GM19372 (cell line): ENCODE measurements at regions not wholly inside any gene's neighbourhood (a gene's known extent, or its start where the extent isn't known, plus 50 kb on each side); places are given as distances from the start of the nearest gene placed in this dataset.
"Not testable (repeated sequence)": the region's sequence is repeated elsewhere in the genome, so short reads cannot be mapped to it uniquely, and the experiment has no call there.

Experiments
- ATAC-seq: cut with Tn5 transposase; IDR thresholded peaks from one replicate; pipeline ENCODE4 v1.9.1; 2021; ENCODE audit warnings: mild to moderate bottlenecking, low read depth, moderate library complexity; ENCODE audit not compliant: unreplicated experiment

DNA sequence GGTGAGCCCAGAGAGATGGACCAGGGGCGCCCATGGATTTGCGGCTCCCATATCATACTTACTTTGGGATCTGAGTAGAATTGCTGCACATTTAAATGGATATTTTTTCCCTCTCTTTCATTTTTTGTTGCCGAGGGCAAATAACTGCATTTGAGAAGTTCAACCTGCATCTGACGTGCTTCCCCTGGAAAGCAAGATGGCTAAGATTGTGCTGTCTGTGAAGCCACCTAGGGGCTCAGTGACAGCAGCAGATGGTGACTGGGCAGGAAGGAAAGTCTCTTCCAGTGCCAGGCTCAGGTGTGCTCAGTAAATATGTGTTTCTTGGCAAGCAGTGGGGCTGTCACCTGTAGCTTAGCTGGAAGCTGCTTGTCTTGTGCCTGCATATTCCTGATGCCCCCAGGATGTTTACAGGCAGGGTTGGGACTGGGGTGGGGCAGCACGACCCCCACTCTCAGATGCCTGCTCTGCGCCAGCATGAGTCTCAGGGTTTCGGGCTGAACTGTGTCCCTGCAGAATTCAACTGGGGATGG is 59.8 kb upstream of the ETV3 start:
- ATAC-seq: no peak

DNA sequence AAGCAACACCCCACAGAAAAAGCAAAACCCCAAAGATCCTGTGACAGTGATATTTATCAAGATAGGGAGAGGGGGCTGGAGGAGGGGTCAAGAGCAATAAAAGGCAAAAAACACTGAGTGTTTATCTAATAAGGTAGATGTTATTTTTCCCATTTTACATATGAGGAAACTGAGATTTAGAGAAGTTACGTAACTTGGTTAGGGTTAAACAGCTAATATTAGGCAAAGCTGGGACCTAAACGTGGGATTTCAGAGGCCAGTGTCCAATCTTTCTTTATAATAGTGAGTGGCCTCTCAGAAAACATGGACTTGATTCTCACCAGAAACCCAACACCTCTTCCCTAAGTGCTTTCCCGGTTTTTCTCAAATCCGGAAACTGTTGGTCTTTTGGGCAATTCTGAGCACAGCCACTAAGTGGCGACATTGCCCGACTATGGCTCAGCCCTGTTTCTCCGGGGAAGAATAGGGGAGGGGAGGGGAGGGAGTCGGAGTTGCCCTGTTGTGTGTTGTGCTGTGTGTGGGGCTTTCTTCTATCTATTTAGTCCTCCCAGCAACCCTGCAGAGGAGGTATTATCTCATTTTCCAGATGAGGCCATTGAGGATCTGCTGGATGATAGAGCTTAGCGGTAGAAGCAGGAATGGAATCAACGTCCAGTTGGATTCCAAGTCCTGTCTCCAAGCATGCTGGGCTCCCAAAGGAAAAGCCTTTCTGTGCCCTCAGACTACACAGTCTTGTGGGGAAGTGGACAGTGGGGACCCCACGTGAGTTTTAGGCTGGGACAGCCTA is 58.7 kb upstream of the ETV3 start:
- not testable (repeated sequence) for ATAC-seq

DNA sequence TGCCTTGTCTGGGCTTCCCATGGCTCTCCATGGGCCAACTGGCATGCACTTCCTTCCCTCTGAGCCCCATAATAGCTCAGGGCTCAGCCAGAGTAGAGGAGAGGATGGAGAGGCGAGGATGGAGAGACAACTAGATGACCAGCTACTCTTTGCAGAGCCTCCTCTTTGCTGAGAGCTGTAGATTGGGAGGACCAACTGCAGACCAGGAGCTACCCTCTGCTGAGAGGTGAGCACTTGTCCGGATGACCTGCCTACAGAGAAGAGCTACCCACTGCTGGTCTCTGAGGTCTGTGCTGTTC is 58.0 kb upstream of the ETV3 start:
- ATAC-seq: no peak

DNA sequence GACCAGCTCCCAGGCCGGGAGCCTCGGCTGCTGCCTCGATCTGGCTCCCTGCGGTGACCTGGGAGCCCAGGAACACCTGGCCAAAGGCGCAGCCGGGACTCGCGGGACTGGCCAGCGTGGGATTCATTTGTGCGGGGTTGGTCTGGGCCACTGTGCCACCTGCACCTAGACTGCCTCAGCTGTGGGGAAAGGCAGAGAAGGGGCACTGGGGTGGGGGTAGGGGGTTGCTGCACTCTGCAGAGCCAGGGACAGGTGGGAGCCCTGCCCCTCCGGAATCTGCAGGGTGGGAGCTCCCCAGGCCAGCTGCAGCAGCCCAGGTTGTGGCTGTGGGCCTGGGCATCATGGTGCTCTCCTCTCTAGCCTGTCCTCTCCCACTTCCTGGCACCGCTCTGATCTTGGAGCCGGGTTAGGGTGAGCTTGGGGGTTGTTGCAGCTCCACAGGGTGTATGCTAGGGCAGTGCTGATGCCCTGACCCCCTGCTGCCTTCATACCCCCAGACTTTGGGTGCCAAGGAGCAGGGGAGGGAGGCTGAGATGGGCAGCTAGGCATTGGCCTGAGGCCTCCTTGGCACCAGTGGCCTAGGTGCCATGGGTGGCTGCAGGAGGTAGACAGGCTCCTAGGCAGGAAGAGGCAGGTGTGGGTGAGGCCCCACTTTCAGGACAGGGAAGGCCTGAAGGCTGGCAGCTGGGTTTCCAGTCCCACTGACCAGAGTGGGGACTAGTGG is 57.5 kb upstream of the ETV3 start:
- no peak for ATAC-seq

DNA sequence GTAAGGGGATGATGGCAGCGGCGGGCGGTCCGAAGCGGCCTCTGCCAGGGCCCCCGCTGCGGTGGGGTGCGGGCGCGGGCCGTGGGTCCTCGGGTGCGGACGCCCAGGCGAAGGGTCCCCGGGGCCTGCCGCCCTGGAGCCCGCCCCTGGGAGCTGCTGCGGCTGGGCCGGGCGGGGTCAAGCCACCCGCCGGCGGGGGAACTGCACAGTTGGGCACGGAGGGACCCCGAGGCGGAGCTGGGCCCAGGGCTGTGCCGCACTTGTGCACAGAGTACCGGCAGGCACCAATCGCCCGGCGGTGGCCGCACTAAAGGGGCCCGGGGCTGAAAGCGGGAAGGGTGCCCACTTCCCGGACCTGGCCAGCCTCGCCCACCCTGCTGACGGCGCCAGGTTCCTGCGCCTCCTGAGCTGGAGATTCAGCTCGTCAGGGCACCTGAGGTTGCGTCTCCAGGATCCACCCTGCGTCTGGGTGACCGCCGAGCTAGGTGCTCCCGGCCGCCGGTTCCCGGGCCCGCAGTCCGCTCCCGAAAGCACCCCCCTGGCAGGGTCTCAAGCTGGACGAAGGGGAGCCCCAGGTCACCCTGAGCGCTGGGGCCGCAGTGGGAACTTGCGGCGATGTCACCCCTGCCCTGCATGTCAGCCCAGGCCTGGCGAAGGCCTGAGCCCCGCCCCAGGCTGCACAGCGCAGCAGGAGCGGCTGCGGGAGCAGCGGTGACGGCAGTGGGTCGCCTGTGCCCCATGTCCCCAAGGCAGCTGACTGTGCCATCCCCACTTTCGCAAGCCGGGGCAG is 56.7 kb upstream of the ETV3 start:
- ATAC-seq: no peak

DNA sequence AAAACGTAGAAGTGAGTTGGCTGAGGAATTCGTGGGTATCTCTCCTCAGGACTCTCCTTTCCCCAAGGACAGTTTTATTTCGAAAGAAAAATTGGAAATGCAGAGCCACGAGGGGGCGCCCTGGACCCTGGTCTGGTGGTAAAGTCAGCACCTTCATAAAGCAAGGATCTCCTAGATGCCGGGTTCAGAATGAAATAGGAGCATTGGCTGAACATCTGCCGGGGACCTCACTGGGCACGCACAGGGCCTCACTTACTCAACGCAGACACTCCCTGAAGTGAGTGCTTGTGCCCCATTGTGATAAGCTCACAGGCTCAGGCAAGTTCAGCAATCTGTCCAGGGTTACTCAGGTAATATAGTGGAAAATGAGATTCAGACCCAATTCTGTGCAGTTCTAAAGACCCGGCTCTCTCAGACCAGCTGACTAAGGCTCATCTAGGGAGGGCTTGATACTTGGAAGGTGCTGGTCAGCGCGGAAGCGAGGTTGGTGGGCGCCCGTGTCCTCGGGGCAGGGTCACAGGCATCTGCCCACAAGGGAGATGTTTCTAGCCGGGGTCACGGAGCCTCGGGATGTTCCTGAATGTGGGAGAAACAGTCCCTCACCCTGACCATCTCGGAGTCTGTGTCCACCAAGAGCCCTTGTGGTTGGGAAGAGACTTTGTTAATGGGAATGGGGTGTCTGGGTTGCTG is 55.7 kb upstream of the ETV3 start:
- no peak for ATAC-seq

DNA sequence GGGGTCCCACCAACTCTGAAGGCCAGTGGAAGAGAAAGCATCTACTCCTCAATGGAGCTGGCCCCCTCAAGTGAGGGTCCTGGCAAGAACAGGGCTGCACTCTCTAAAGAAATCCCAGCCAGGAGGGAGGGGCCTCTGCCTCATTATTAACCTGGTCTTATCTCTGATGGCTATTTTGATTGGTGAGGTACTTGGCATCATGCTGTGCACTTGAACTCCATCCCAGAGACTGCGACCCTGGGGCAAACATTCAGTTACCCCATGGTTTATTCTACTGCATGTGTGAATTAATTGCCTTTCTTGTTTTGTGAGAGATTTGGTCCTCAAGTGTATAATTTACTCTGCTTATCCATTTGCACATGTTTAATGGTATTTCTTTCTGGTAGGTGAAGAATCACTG is 55.0 kb upstream of the ETV3 start:
- ATAC-seq: no peak

DNA sequence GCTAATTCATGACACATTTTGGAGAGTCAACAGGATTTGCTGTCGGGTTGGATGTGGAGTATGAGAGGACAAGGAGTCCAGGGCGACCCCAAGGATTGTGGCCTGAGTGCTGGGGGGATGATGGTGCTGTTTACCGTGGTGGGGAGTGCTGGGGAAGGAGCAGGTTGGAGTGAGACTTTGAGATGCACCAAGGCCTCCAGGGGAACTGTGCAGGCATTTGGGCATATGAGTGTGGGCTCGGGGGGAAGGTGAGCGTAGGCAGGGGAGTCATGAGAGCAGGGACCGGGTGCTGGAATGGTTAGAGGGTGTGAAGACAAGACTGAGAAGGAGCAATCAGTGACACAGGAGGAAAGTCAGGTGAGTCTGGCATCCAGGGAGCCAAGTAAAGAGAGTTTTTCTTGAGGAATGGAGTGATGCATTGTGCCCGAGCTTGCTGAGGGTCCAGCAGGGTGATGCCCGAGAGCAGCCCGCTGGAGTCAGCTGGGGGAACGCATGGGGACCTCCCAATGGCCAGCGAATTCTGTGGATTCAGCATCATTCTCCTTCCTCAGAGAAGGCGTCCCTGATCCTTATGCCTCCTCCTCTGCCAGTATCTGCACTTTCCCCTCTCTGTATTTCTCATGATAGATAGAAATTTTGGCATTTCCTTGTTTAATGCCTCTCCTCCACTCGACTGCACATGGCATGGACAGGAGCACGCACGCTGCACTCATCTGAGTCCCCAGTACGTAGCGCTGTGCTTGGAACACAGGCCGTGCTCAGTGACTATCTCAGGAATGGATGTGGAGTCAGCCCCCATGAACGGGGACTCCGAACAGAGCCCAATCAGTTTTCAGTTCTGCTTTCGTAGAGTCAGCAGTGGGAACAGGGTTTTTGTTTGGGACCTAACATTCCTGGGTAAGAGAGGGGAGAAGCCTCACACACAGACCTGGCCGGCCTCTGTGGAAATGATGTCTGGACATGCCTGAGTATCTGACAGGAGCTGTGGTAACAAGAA is 52.1 kb upstream of the ETV3 start:
- no peak for ATAC-seq

DNA sequence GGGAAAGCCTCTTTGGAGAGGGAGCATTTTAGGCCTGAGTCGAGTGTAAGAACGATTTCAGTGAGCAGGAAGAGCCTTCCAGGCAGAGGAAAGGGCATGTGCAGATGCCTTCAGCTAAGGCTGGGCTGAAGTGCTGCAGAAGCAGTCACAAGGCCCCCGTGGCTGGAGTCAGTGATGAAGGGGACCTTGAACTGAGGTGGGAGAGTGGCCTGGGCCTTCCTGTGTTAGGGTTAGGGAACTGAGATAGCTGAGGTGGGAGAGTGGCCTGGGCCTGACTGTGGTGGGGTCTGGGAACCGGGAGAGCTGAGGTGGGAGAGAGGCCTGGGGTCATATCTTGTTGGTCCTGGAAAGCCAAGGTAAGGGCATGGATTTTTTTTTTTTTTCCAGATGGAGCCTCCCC is 50.9 kb upstream of the ETV3 start:
- no peak for ATAC-seq
